H1 (cell line): ENCODE measurements at regions not wholly inside any gene's neighbourhood (a gene's known extent, or its start where the extent isn't known, plus 50 kb on each side); places are given as distances from the start of the nearest gene placed in this dataset.
"Not testable (repeated sequence)": the region's sequence is repeated elsewhere in the genome, so short reads cannot be mapped to it uniquely, and the experiment has no call there.

ENCODE experiments used
- CTCF ChIA-PET: fragments of 300-600 bp; sonication (Branson Sonifier 250); formaldehyde crosslinking; loops from one replicate; lab custom pipeline; 2021; ENCODE audit not compliant: partially characterized antibody; lab: Charles Lee
- POLR2A ChIA-PET: fragments of 300-600 bp; sonication (Branson Sonifier 250); formaldehyde crosslinking; loops from one replicate; lab custom pipeline; 2021; ENCODE audit warnings: inconsistent platforms; ENCODE audit not compliant: partially characterized antibody; lab: Charles Lee
- DNase-seq, 2 experiments: peaks; one replicate each; pipeline versions ENCODE4 v3.0.0 to v3.0.0-alpha.2; 2010 to 2022; ENCODE audit warnings: low spot score in 2 of 2, low read depth in 1 of 2, mixed read lengths in 1 of 2
- FAIRE-seq: peaks from 2 replicates; lab custom pipeline; 2011; peaks lifted over from hg19 to GRCh38; lab: Jason Lieb, UNC
- H2AFZ ChIP-seq: 2 replicates; pipeline ENCODE4 v1.8.1; 2012; ENCODE audit warnings: low read length, inconsistent platforms
- H2AK5ac ChIP-seq: 2 replicates; pipeline ENCODE4 v1.6.1; 2013; ENCODE audit warnings: low read depth, low read length
- H2BK120ac ChIP-seq: replicated peaks from 2 replicates; pipeline ENCODE3; 2013; ENCODE audit warnings: low read depth, low read length, inconsistent platforms
- H2BK12ac ChIP-seq: 2 replicates; pipeline ENCODE4 v1.6.1; 2013; ENCODE audit warnings: low read depth, low read length
- H2BK15ac ChIP-seq: 2 replicates; pipeline ENCODE4 v1.6.1; 2013; ENCODE audit warnings: low read length
- H2BK20ac ChIP-seq: 2 replicates; pipeline ENCODE4 v1.6.1; 2013; ENCODE audit warnings: low read length
- H2BK5ac ChIP-seq: 2 replicates; pipeline ENCODE4 v1.6.1; 2013; ENCODE audit warnings: low read depth, low read length
- H3K14ac ChIP-seq: 2 replicates; pipeline ENCODE4 v1.6.1; 2013; ENCODE audit warnings: inconsistent platforms; ENCODE audit not compliant: insufficient read length
- H3K18ac ChIP-seq: 2 replicates; pipeline ENCODE4 v1.6.1; 2013; ENCODE audit warnings: low read length; ENCODE audit errors: extremely low read depth
- H3K23ac ChIP-seq: 2 replicates; pipeline ENCODE4 v1.6.1; 2013; ENCODE audit warnings: inconsistent platforms; ENCODE audit not compliant: insufficient read length
- H3K23me2 ChIP-seq: 2 replicates; pipeline ENCODE4 v1.6.1; 2013; ENCODE audit warnings: low read depth, low read length
- H3K27ac ChIP-seq: 2 replicates; pipeline ENCODE4 v1.6.1; 2011; ENCODE audit warnings: low read depth, low read length, inconsistent platforms
- H3K27me3 ChIP-seq, 4 experiments: replicated peaks in 1 of 4; 1 replicate in 1 of 4; 2 replicates in 3 of 4; pipeline versions ENCODE4 v1.6.1 to v1.8.1; 2011 to 2013; ENCODE audit warnings: low read length in 3 of 4, mild to moderate bottlenecking in 3 of 4, inconsistent platforms in 2 of 4, mixed read lengths in 2 of 4, moderate library complexity in 1 of 4; ENCODE audit not compliant: control insufficient read depth in 3 of 4, insufficient read depth in 3 of 4; ENCODE audit errors: extremely low read depth in 1 of 4
- H3K36me3 ChIP-seq, 4 experiments: 2 replicates each; pipeline versions ENCODE4 v1.6.1 to v1.8.1; 2011 to 2013; ENCODE audit warnings: mild to moderate bottlenecking in 4 of 4, low read length in 3 of 4, moderate library complexity in 2 of 4, control low read depth in 1 of 4, inconsistent platforms in 1 of 4; ENCODE audit not compliant: insufficient read depth in 4 of 4, control insufficient read depth in 2 of 4
- H3K4ac ChIP-seq: replicated peaks from 2 replicates; pipeline ENCODE3; 2013; ENCODE audit warnings: low read length, low read depth, mixed read lengths, inconsistent platforms; ENCODE audit not compliant: insufficient read length
- H3K4me1 ChIP-seq, 4 experiments: replicated peaks in 1 of 4; 1 replicate in 1 of 4; 2 replicates in 3 of 4; pipeline versions ENCODE4 v1.6.1 to v1.8.1; 2011 to 2013; ENCODE audit warnings: low read length in 3 of 4, inconsistent platforms in 2 of 4, mixed read lengths in 1 of 4; ENCODE audit not compliant: insufficient read depth in 4 of 4, control insufficient read depth in 3 of 4
- H3K4me2 ChIP-seq, 2 experiments: 2 replicates each; pipeline versions ENCODE4 v1.6.1 to v1.8.1; 2011 to 2013; ENCODE audit warnings: low read depth in 2 of 2, low read length in 2 of 2, control low read depth in 1 of 2, inconsistent platforms in 1 of 2, mild to moderate bottlenecking in 1 of 2; ENCODE audit not compliant: insufficient read depth in 1 of 2
- H3K4me3 ChIP-seq, 4 experiments: fragments of 200-600, 300-600 bp in 1 of 4; sonication (generic), shearing (Covaris generic), sonication (Bioruptor Twin) in 1 of 4; 2 replicates each; pipeline versions ENCODE4 v1.5.1 to v1.8.1; 2011 to 2016; ENCODE audit warnings: low read length in 4 of 4, low read depth in 3 of 4, control low read depth in 2 of 4, inconsistent platforms in 2 of 4, mild to moderate bottlenecking in 2 of 4, mixed read lengths in 1 of 4, moderate library complexity in 1 of 4; ENCODE audit not compliant: insufficient read depth in 2 of 4; ENCODE audit errors: extremely low read depth in 1 of 4
- H3K56ac ChIP-seq: replicated peaks from 2 replicates; pipeline ENCODE3; 2013; ENCODE audit warnings: low read depth, mild to moderate bottlenecking, mixed read lengths, low read length, inconsistent platforms; ENCODE audit not compliant: insufficient read length
- H3K79me1 ChIP-seq: 2 replicates; pipeline ENCODE4 v1.6.1; 2013; ENCODE audit warnings: low read depth, low read length, control low read depth
- H3K79me2 ChIP-seq, 2 experiments: 2 replicates each; pipeline versions ENCODE4 v1.6.1 to v1.8.1; 2012 to 2013; ENCODE audit warnings: low read length in 2 of 2, mild to moderate bottlenecking in 2 of 2, inconsistent platforms in 1 of 2; ENCODE audit not compliant: insufficient read depth in 2 of 2, control insufficient read depth in 1 of 2
- H3K9ac ChIP-seq, 4 experiments: replicated peaks in 1 of 4; 1 replicate in 1 of 4; 2 replicates in 3 of 4; pipeline versions ENCODE4 v1.6.1 to v1.8.1; 2011 to 2013; ENCODE audit warnings: low read depth in 3 of 4, low read length in 3 of 4, control low read depth in 2 of 4, mild to moderate bottlenecking in 2 of 4, moderate library complexity in 2 of 4, inconsistent platforms in 1 of 4; ENCODE audit errors: extremely low read depth in 1 of 4
- H3K9me3 ChIP-seq, 2 experiments: 2 replicates each; pipeline versions ENCODE4 v1.6.1 to v1.8.1; 2012 to 2013; ENCODE audit warnings: mild to moderate bottlenecking in 2 of 2, moderate library complexity in 2 of 2, control low read depth in 1 of 2, inconsistent platforms in 1 of 2, low read depth in 1 of 2, low read length in 1 of 2, mixed read lengths in 1 of 2; ENCODE audit not compliant: insufficient read depth in 2 of 2
- H4K20me1 ChIP-seq, 2 experiments: replicated peaks in 1 of 2; 2 replicates each; pipeline versions ENCODE3 to v1.8.1; 2011 to 2013; ENCODE audit warnings: inconsistent platforms in 2 of 2, low read length in 2 of 2, mild to moderate bottlenecking in 1 of 2; ENCODE audit not compliant: insufficient read depth in 2 of 2, control insufficient read depth in 1 of 2
- H4K5ac ChIP-seq: 2 replicates; pipeline ENCODE4 v1.6.1; 2013; ENCODE audit warnings: low read length, low read depth, mixed read lengths, inconsistent platforms; ENCODE audit not compliant: insufficient read length
- H4K8ac ChIP-seq: 2 replicates; pipeline ENCODE4 v1.8.0; 2013; ENCODE audit warnings: mild to moderate bottlenecking, moderate library complexity, low read length, inconsistent platforms; ENCODE audit not compliant: insufficient read depth; ENCODE audit errors: extremely low read depth
- H4K91ac ChIP-seq: replicated peaks from 2 replicates; pipeline ENCODE3; 2013; ENCODE audit warnings: low read length, mixed read lengths, inconsistent platforms; ENCODE audit not compliant: insufficient read length
- WGBS, 2 experiments: shearing (Covaris generic) in 1 of 2; methylation state at CpG; one replicate each; pipeline versions ENCODE4 v1.1.6 to v1.1.7; 2013 to 2015; ENCODE audit warnings: low lambda C conversion rate in 2 of 2, mixed read lengths in 2 of 2, inconsistent platforms in 1 of 2, low coverage in 1 of 2, missing lambda C conversion rate in 1 of 2; ENCODE audit not compliant: insufficient replicate concordance in 2 of 2, insufficient coverage in 1 of 2, insufficient read length in 1 of 2; ENCODE audit errors: extremely low coverage in 1 of 2, missing lambda C conversion rate in 1 of 2; 5-methylcytosine and 5-hydroxymethylcytosine counted together

DNA sequence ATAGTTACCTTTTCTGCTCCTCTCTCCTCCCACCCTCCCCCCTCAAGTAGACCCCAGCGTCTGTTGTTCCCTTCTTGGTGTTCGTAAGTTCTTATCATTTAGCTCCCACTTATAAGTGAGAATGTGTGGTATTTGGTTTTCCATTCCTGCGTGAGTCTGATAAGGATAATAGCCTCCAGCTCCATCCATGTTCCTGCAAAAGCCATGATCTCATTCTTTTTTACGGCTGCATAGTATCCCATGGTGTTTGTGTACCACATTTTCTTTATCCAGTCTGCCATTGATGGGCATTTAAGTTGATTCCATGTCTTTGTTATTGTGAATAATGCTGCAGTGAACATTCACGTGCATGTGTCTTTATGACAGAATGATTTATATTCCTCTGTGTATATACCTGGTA lies 65.3 kb upstream of the FAM20A start:
- H4K20me1 ChIP-seq, H3K36me3 ChIP-seq, FAIRE-seq, H3K9ac ChIP-seq, POLR2A ChIA-PET, H4K91ac ChIP-seq, H2BK5ac ChIP-seq, H3K4me2 ChIP-seq, CTCF ChIA-PET, H3K79me2 ChIP-seq, H2BK20ac ChIP-seq, H3K27ac ChIP-seq, H2AFZ ChIP-seq, H2BK120ac ChIP-seq, H3K18ac ChIP-seq, H2BK15ac ChIP-seq, H3K4me1 ChIP-seq, H2AK5ac ChIP-seq, H3K4ac ChIP-seq, H3K9me3 ChIP-seq, H3K4me3 ChIP-seq, H3K79me1 ChIP-seq, H3K14ac ChIP-seq, H4K8ac ChIP-seq, H4K5ac ChIP-seq, H3K23me2 ChIP-seq, H3K56ac ChIP-seq, H3K23ac ChIP-seq, H3K27me3 ChIP-seq, H2BK12ac ChIP-seq, DNase-seq: not testable (repeated sequence)
- 92% methylated on average over 5 of the region's 5 CpGs; no CpG with 5 or more reads in 1 of the 2 experiments for WGBS, 2 experiments
